Nephron (organoid): ENCODE measurements at regions not wholly inside any gene's neighbourhood (a gene's known extent, or its start where the extent isn't known, plus 50 kb on each side); places are given as distances from the start of the nearest gene placed in this dataset.

Experiments used
- H3K27ac Mint-ChIP-seq, 3 experiments: 2 replicates each; pipeline ENCODE4 v1.8.0; 2020; ENCODE audit warnings: mixed read lengths in 3 of 3, mild to moderate bottlenecking in 2 of 3, moderate library complexity in 1 of 3
- H3K27me3 Mint-ChIP-seq: 2 replicates; pipeline ENCODE4 v1.8.0; 2021; ENCODE audit warnings: low read depth, mild to moderate bottlenecking, moderate library complexity, mixed read lengths
- H3K36me3 Mint-ChIP-seq: 2 replicates; pipeline ENCODE4 v1.8.0; 2020; ENCODE audit warnings: low read depth, mixed read lengths
- H3K4me1 Mint-ChIP-seq: 2 replicates; pipeline ENCODE4 v1.8.0; 2020; ENCODE audit warnings: mixed read lengths
- H3K4me3 Mint-ChIP-seq, 3 experiments: 2 replicates each; pipeline ENCODE4 v1.8.0; 2020; ENCODE audit warnings: mild to moderate bottlenecking in 3 of 3, mixed read lengths in 3 of 3, moderate library complexity in 2 of 3
- H3K9me3 Mint-ChIP-seq: 2 replicates; pipeline ENCODE4 v1.8.0; 2020; ENCODE audit warnings: mixed read lengths
- CTCF ChIP-seq, 3 experiments: fragments of 200-600 bp; sonication (generic); IDR thresholded peaks; one replicate each; pipeline ENCODE4 v1.5.0; 2021; ENCODE audit warnings: antibody characterized with exemption in 3 of 3; ENCODE audit not compliant: unreplicated experiment in 3 of 3

GRCh38 chr14:104294983-104295680 is 156.7 kb downstream of the KIF26A start:
- H3K4me1 Mint-ChIP-seq, result peaks cover 18% of the 10 kb centered on the region

GRCh38 chr14:104295681-104296387 is 157.4 kb downstream of the KIF26A start:
- Mint-ChIP-seq H3K4me3 (no peak overlapping the region), H3K4me1 (peaks cover 18% of the 10 kb centered on the region), H3K9me3 (no peaks in the 10 kb centered on the region), H3K27ac (no peak overlapping the region), H3K27me3 (peaks cover 26% of the 10 kb centered on the region), H3K36me3 (no peaks in the 10 kb centered on the region)
- TF ChIP-seq CTCF (IDR thresholded peaks at IDR 0.05; ENCODE audit: unreplicated experiment in 3 of 3), result no peak

More at GRCh38 chr14:104294983-104295680, 156.7 kb downstream of the KIF26A start:
- no peaks in the 10 kb centered on the region for H3K36me3 Mint-ChIP-seq
- no peaks in the 10 kb centered on the region for H3K9me3 Mint-ChIP-seq
- no peak for TF ChIP-seq CTCF (IDR thresholded peaks at IDR 0.05; ENCODE audit: unreplicated experiment in 3 of 3)
- H3K27ac Mint-ChIP-seq, result no peak overlapping the region
- no peak overlapping the region for H3K4me3 Mint-ChIP-seq
- H3K27me3 Mint-ChIP-seq, result peaks cover 33% of the 10 kb centered on the region

GRCh38 chr14:104296388-104297312 is 158.3 kb downstream of the KIF26A start:
- no peaks in the 10 kb centered on the region for H3K9me3 Mint-ChIP-seq
- no peak for TF ChIP-seq CTCF (IDR thresholded peaks at IDR 0.05; ENCODE audit: unreplicated experiment in 3 of 3)

GRCh38 chr14:104297313-104297704 is 158.9 kb downstream of the KIF26A start:
- Mint-ChIP-seq H3K27ac (no peak overlapping the region), H3K4me3 (no peak overlapping the region), H3K4me1 (peaks cover 18% of the 10 kb centered on the region), H3K9me3 (no peaks in the 10 kb centered on the region), H3K36me3 (peaks cover 4% of the 10 kb centered on the region), H3K27me3 (peaks cover 20% of the 10 kb centered on the region)
- no peak for TF ChIP-seq CTCF (IDR thresholded peaks at IDR 0.05; ENCODE audit: unreplicated experiment in 3 of 3)

More at GRCh38 chr14:104296388-104297312, 158.3 kb downstream of the KIF26A start:
- Mint-ChIP-seq H3K36me3 (peaks cover 4% of the 10 kb centered on the region), H3K27me3 (peaks cover 23% of the 10 kb centered on the region), H3K4me3 (no peak overlapping the region), H3K27ac (no peak overlapping the region), H3K4me1 (peaks cover 18% of the 10 kb centered on the region)

GRCh38 chr14:104297721-104298401 is 159.5 kb downstream of the KIF26A start:
- Mint-ChIP-seq H3K9me3 (no peaks in the 10 kb centered on the region), H3K27me3 (peaks cover 22% of the 10 kb centered on the region), H3K4me3 (no peak overlapping the region)

More at GRCh38 chr14:104297721-104298401, 159.5 kb downstream of the KIF26A start:
- H3K4me1 Mint-ChIP-seq, result peaks cover 18% of the 10 kb centered on the region
- no peak overlapping the region for H3K27ac Mint-ChIP-seq
- no peak for TF ChIP-seq CTCF (IDR thresholded peaks at IDR 0.05; ENCODE audit: unreplicated experiment in 3 of 3)
- peaks cover 4% of the 10 kb centered on the region for H3K36me3 Mint-ChIP-seq
